HepG2 (cell line): ENCODE measurements at regions not wholly inside any gene's neighbourhood (a gene's known extent, or its start where the extent isn't known, plus 50 kb on each side); places are given as distances from the start of the nearest gene placed in this dataset.

Experiments
- ATAC-seq: fragments of 200-7000 bp; cut with Tn5 transposase; 3 replicates; pipeline ENCODE4 v1.9.1; 2020; ENCODE audit warnings: mild to moderate bottlenecking, moderate library complexity
- BruUV-seq: library from RNA; stranded (reverse); fragments of 400-500 nt; replicated peaks from 2 replicates; lab custom pipeline; 2021; lab: Mats Ljungman, UMichigan
- CTCF ChIA-PET: fragments of 300-600 bp; formaldehyde crosslinking; extraction: SDS; loops from one replicate; lab custom pipeline; 2021; ENCODE audit warnings: low total read pairs, inconsistent platforms, low intra/inter-chr PET ratio; lab: Yijun Ruan, JAX
- POLR2A ChIA-PET: fragments of 350-600 bp; sonication (Branson Sonifier 250); formaldehyde crosslinking; loops from one replicate; lab custom pipeline; 2020; ENCODE audit warnings: antibody characterized with exemption, inconsistent platforms; lab: Yijun Ruan, JAX
- DNase-seq: peaks from one replicate; pipeline ENCODE4 v3.0.0-alpha.2; 2015; ENCODE audit warnings: low spot score
- FAIRE-seq: peaks from 3 replicates; lab custom pipeline; 2011; peaks lifted over from hg19 to GRCh38; lab: Jason Lieb, UNC
- H2AFZ ChIP-seq: one replicate; pipeline ENCODE4 v1.6.1; 2011; ENCODE audit warnings: low read length, inconsistent platforms
- H3K27ac ChIP-seq: fragments of 300-600 bp; 3 replicates; pipeline ENCODE4 v1.8.0; 2011; ENCODE audit warnings: mixed run types, mild to moderate bottlenecking, mixed read lengths, low read length, inconsistent platforms; ENCODE audit not compliant: insufficient read depth; ENCODE audit errors: extremely low read length
- H3K27me3 ChIP-seq, 2 experiments: fragments of 200-600 bp in 1 of 2; 2 replicates in 1 of 2; 3 replicates in 1 of 2; pipeline versions ENCODE4 v1.6.0 to v1.8.0; 2011; ENCODE audit warnings: low read length in 2 of 2, mild to moderate bottlenecking in 2 of 2, moderate library complexity in 2 of 2, inconsistent platforms in 1 of 2; ENCODE audit not compliant: insufficient read depth in 2 of 2, control insufficient read depth in 1 of 2
- H3K36me3 ChIP-seq, 2 experiments: fragments of 200-600 bp in 1 of 2; replicated peaks in 1 of 2; 2 replicates in 1 of 2; 3 replicates in 1 of 2; pipeline versions ENCODE4 v1.5.1 to v1.8.0; 2011; ENCODE audit warnings: low read length in 2 of 2, inconsistent platforms in 1 of 2; ENCODE audit not compliant: insufficient read depth in 2 of 2, control insufficient read depth in 1 of 2
- H3K4me1 ChIP-seq: 2 replicates; pipeline ENCODE4 v1.5.1; 2012; ENCODE audit warnings: low read length, inconsistent platforms; ENCODE audit not compliant: insufficient read depth
- H3K4me2 ChIP-seq: 2 replicates; pipeline ENCODE4 v1.6.0; 2011; ENCODE audit warnings: low read depth, low read length, inconsistent platforms
- H3K4me3 ChIP-seq, 3 experiments: fragments of 200-600 bp in 1 of 3; sonication (generic), shearing (Covaris generic) in 1 of 3; replicated peaks in 1 of 3; 2 replicates each; pipeline ENCODE4 v1.5.1; 2011 to 2016; ENCODE audit warnings: low read length in 3 of 3, inconsistent platforms in 2 of 3, low read depth in 2 of 3, mild to moderate bottlenecking in 2 of 3, control low read depth in 1 of 3, mixed read lengths in 1 of 3; ENCODE audit not compliant: insufficient read depth in 1 of 3
- H3K79me2 ChIP-seq: one replicate; pipeline ENCODE4 v1.6.1; 2011; ENCODE audit warnings: low read length, inconsistent platforms; ENCODE audit not compliant: insufficient read depth
- H3K9ac ChIP-seq: 2 replicates; pipeline ENCODE4 v1.6.0; 2011; ENCODE audit warnings: mild to moderate bottlenecking, low read depth, low read length, inconsistent platforms; ENCODE audit not compliant: insufficient read depth
- H3K9me3 ChIP-seq: 2 replicates; pipeline ENCODE4 v1.5.1; 2012; ENCODE audit warnings: mild to moderate bottlenecking, low read length
- H4K20me1 ChIP-seq: 2 replicates; pipeline ENCODE4 v1.6.0; 2011; ENCODE audit warnings: inconsistent platforms, mild to moderate bottlenecking, low read length, moderate library complexity; ENCODE audit not compliant: insufficient read depth
- ATF7 ChIP-seq, 2 experiments: fragments of 450-650 bp in 1 of 2; sonication (generic) in 1 of 2; formaldehyde crosslinking in 1 of 2; IDR thresholded peaks; 2 replicates each; pipeline versions ENCODE4 v1.4.0 to v1.6.1; 2016 to 2020; ENCODE audit warnings: antibody characterized with exemption in 1 of 2, mild to moderate bottlenecking in 1 of 2, missing genetic modification reagents in 1 of 2
- ATF7-NPFF ChIP-seq: sonication (generic); formaldehyde crosslinking; IDR thresholded peaks from 2 replicates; pipeline ENCODE4 v1.8.1; 2023; ENCODE audit warnings: mild to moderate bottlenecking, low read depth, missing genetic modification reagents, moderate library complexity
- FOXK2 ChIP-seq: fragments of 450-650 bp; IDR thresholded peaks from 2 replicates; pipeline ENCODE4 v1.6.1; 2016
- HNRNPK ChIP-seq: fragments of 200-400 bp; formaldehyde crosslinking; IDR thresholded peaks from 2 replicates; pipeline ENCODE4 v1.6.1; 2018; ENCODE audit warnings: low read length, low read depth, moderate library complexity, mild to moderate bottlenecking; ENCODE audit not compliant: poor library complexity, severe bottlenecking
- RAD51 ChIP-seq: fragments of 450-650 bp; IDR thresholded peaks from 2 replicates; pipeline ENCODE4 v1.6.1; 2016; ENCODE audit warnings: borderline replicate concordance
- RFX5 ChIP-seq: IDR thresholded peaks from 2 replicates; pipeline ENCODE4 v1.6.1; 2011; ENCODE audit warnings: low read depth, low read length, improper control_type of control experiment
- RFXANK ChIP-seq: IDR thresholded peaks from 2 replicates; pipeline ENCODE4 v1.6.1; 2016
- SAP130 ChIP-seq: IDR thresholded peaks from 2 replicates; pipeline ENCODE4 v1.6.1; 2016; ENCODE audit warnings: low read depth
- SRSF4 ChIP-seq: fragments of 200-400 bp; formaldehyde crosslinking; IDR thresholded peaks from one replicate; pipeline ENCODE4 v1.6.1; 2018; ENCODE audit warnings: mild to moderate bottlenecking, low read depth, low read length, moderate library complexity; ENCODE audit not compliant: poor library complexity, severe bottlenecking
- TEAD3 ChIP-seq: optimal IDR thresholded peaks from 2 replicates; pipeline ENCODE3; 2016; ENCODE audit warnings: borderline replicate concordance
- ZBTB21 ChIP-seq: sonication (generic); formaldehyde crosslinking; IDR thresholded peaks from 2 replicates; pipeline ENCODE4 v1.4.0; 2020; ENCODE audit warnings: missing genetic modification reagents
- ZBTB38 ChIP-seq: sonication (generic); formaldehyde crosslinking; IDR thresholded peaks from 2 replicates; pipeline ENCODE4 v1.5.1; 2020; ENCODE audit warnings: mild to moderate bottlenecking, missing genetic modification reagents
- ZC3H13 ChIP-seq: sonication (generic); formaldehyde crosslinking; IDR thresholded peaks from 2 replicates; pipeline ENCODE4 v1.8.1; 2023; ENCODE audit warnings: mild to moderate bottlenecking, missing genetic modification reagents, moderate library complexity
- ZNF234 ChIP-seq: sonication (generic); formaldehyde crosslinking; conservative IDR thresholded peaks from 2 replicates; pipeline ENCODE4 v1.5.1; 2020; ENCODE audit warnings: mild to moderate bottlenecking, missing genetic modification reagents
- ZNF547 ChIP-seq: sonication (generic); formaldehyde crosslinking; IDR thresholded peaks from 2 replicates; pipeline ENCODE4 v1.5.1; 2020; ENCODE audit warnings: mild to moderate bottlenecking, missing genetic modification reagents
- ZNF878 ChIP-seq: sonication (generic); formaldehyde crosslinking; IDR thresholded peaks from 2 replicates; pipeline ENCODE4 v1.8.1; 2023; ENCODE audit warnings: mild to moderate bottlenecking, missing genetic modification reagents, moderate library complexity
- WGBS: methylation state at CpG from one replicate; pipeline ENCODE4 v1.1.6; 2017; ENCODE audit warnings: low lambda C conversion rate; 5-methylcytosine and 5-hydroxymethylcytosine counted together
- in situ Hi-C: cut with HindIII; loops from 2 replicates; pipeline ENCODE4 v1.10.0; 2017; ENCODE audit warnings: low pct_unique_long_range_greater_than_20kb; ENCODE audit not compliant: extremely low pct_ligation_motif_present
- intact Hi-C: fragments of 100-400 bp; cut with micrococcal nuclease; formaldehyde crosslinking; loops from one replicate; pipeline ENCODE4 v1.10.0; 2022; ENCODE audit not compliant: unreplicated experiment
- TF ChIP-seq, protein P1 (sequence below): sonication (generic); formaldehyde crosslinking; IDR thresholded peaks from 2 replicates; pipeline ENCODE4 v1.5.0; 2020; ENCODE audit warnings: mild to moderate bottlenecking, missing genetic modification reagents

DNA sequence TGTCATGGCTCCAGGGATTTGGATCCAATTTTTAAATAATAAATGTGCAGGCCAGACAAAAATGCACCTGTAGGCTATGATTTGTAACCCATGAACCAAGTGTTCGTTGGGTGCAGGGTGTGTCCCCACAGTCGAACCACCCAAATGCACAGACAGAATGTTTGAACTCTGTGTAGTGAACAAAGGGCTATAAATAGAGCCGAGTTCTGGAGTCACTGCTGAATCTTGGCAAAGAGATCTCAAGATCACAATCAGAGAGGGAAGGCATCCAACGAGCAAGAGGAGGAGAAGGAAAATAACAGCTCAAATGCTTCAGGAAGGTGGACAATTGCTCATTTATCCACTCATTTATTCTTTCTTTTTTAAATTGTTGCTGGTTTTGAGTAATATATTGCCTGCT is 547.9 kb downstream of the FGF9 start:
- H3K79me2 ChIP-seq = no peaks in the 10 kb centered on the region
- intact Hi-C loops = no loop called here
- TF ChIP-seq TEAD3 (CRISPR knock-in tag) (no peak), RFXANK (no peak), ZNF547 (CRISPR knock-in tag) (no peak), SRSF4 (no peak), HNRNPK (no peak), ATF7-NPFF (no peak), RFX5 (no peak), ZNF878 (CRISPR knock-in tag) (no peak), ZNF234 (CRISPR knock-in tag) (no peak), SAP130 (CRISPR knock-in tag) (no peak)
- ChIA-PET CTCF (no interaction called here), POLR2A (no interaction called here)
- no peak overlapping the region for H3K4me3 ChIP-seq
- H3K4me2 ChIP-seq = no peak overlapping the region
- no TSS peak for BruUV-seq
- no peak for DNase-seq
- H4K20me1 ChIP-seq = no peaks in the 10 kb centered on the region
- no peaks in the 10 kb centered on the region for H3K27me3 ChIP-seq
- WGBS = 2% methylated on average over 4 of the region's 4 CpGs
- H3K9me3 ChIP-seq = no peaks in the 10 kb centered on the region
- no peaks in the 10 kb centered on the region for H3K36me3 ChIP-seq
- in situ Hi-C loops = no loop called here
- FAIRE-seq = no peak
- no peak overlapping the region for H3K9ac ChIP-seq
- ATAC-seq = no peak
- no peak overlapping the region for H2AFZ ChIP-seq
- no peaks in the 10 kb centered on the region for H3K4me1 ChIP-seq
- H3K27ac ChIP-seq = no peak overlapping the region

DNA sequence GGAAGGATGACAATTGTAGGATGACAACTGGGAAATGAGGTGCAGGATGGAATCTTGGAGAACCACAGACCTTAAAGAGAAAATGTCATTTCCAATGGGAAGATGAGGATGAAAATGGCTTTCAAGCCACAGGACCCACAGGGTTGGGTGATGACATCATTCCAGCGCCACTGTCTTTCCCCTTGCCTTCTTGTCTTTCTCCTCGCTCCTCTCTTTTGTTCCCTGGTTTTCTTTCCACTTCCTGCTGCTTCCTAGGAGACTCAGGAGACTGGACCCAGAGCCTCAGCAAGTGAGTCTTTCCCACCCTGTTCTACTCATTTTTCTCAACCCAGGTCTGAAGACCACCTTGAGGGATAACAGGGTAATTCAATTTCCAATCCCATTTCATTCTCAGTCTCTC is 548.8 kb downstream of the FGF9 start:
- no peaks in the 10 kb centered on the region for H3K4me1 ChIP-seq
- no peak overlapping the region for H3K27ac ChIP-seq
- H3K27me3 ChIP-seq = no peaks in the 10 kb centered on the region
- FAIRE-seq = no peak
- no peak for ATAC-seq
- no peak overlapping the region for H3K4me3 ChIP-seq
- no peak for DNase-seq
- intact Hi-C loops = no loop called here
- no peak overlapping the region for H3K9ac ChIP-seq
- no peak overlapping the region for H2AFZ ChIP-seq
- POLR2A ChIA-PET = no interaction called here
- no TSS peak for BruUV-seq
- no peaks in the 10 kb centered on the region for H3K36me3 ChIP-seq
- TF ChIP-seq ZBTB38 (no peak), ATF7 (IDR thresholded peaks at IDR 0.05) (peak; percentile 68), ATF7 (CRISPR knock-in tag; IDR thresholded peaks at IDR 0.05) (no peak), ZC3H13 (no peak), ATF7-NPFF (no peak), RAD51 (no peak), FOXK2 (no peak), ZBTB21 (CRISPR knock-in tag) (no peak)
- TF ChIP-seq, protein P1, sequence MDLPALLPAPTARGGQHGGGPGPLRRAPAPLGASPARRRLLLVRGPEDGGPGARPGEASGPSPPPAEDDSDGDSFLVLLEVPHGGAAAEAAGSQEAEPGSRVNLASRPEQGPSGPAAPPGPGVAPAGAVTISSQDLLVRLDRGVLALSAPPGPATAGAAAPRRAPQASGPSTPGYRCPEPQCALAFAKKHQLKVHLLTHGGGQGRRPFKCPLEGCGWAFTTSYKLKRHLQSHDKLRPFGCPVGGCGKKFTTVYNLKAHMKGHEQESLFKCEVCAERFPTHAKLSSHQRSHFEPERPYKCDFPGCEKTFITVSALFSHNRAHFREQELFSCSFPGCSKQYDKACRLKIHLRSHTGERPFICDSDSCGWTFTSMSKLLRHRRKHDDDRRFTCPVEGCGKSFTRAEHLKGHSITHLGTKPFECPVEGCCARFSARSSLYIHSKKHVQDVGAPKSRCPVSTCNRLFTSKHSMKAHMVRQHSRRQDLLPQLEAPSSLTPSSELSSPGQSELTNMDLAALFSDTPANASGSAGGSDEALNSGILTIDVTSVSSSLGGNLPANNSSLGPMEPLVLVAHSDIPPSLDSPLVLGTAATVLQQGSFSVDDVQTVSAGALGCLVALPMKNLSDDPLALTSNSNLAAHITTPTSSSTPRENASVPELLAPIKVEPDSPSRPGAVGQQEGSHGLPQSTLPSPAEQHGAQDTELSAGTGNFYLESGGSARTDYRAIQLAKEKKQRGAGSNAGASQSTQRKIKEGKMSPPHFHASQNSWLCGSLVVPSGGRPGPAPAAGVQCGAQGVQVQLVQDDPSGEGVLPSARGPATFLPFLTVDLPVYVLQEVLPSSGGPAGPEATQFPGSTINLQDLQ (CRISPR knock-in tag) = no peak
- TF ChIP-seq, all 625 proteins: peak for 1
- Histone ChIP-seq H3K4me2 (no peak overlapping the region), H3K9me3 (no peaks in the 10 kb centered on the region), H4K20me1 (no peaks in the 10 kb centered on the region), H3K79me2 (no peaks in the 10 kb centered on the region)
- CTCF ChIA-PET = no interaction called here
- WGBS = 26% methylated on average over 2 of the region's 2 CpGs
- in situ Hi-C loops = no loop called here
